ENCODE measurements at regions not wholly inside any gene's neighbourhood (a gene's known extent, or its start where the extent isn't known, plus 50 kb on each side); places are given as distances from the start of the nearest gene placed in this dataset.

GRCh38 chr6:4588581-4588980 is 187.6 kb upstream of the CDYL start:
- H3K4me1 ChIP-seq (ENCODE audit: control insufficient read depth in 1 of 2, insufficient read depth in 2 of 2, low read length in 2 of 2): peaks cover 16 to 17% of the 10 kb centered on the region in 2 experiments
- no peaks in the 10 kb centered on the region for H3K27me3 ChIP-seq (ENCODE audit: insufficient read depth, low read length)
- H3K9ac ChIP-seq (ENCODE audit: low read length): no peak overlapping the region
- H3K14ac ChIP-seq (ENCODE audit: low read length): no peak overlapping the region
- H3K36me3 ChIP-seq (ENCODE audit: control insufficient read depth in 1 of 2, insufficient read depth in 2 of 2, low read length in 2 of 2): no peaks in the 10 kb centered on the region
- no peak overlapping the region for H3K4ac ChIP-seq (ENCODE audit: low read depth, low read length)
- WGBS (ENCODE audit: extremely low coverage, insufficient coverage, insufficient read length): no CpG with 5 or more reads among the region's 7 CpGs
- no peak overlapping the region for H4K8ac ChIP-seq (ENCODE audit: low read depth, low read length)
- H3K4me3 ChIP-seq (ENCODE audit: low read depth, low read length): peak overlapping the region; percentile 38
- no peaks in the 10 kb centered on the region for H3K79me2 ChIP-seq (ENCODE audit: control insufficient read depth, insufficient read depth, low read length, poor library complexity)
- no peak overlapping the region for H3K27ac ChIP-seq (ENCODE audit: low read depth, low read length)
- H2BK5ac ChIP-seq (ENCODE audit: low read depth, low read length, poor library complexity): no peak overlapping the region
- no peak overlapping the region for H4K12ac ChIP-seq (ENCODE audit: low read depth, low read length)
- H2BK120ac ChIP-seq (ENCODE audit: insufficient read depth, low read length, poor library complexity): no peak overlapping the region
- no peak overlapping the region for H2AK5ac ChIP-seq (ENCODE audit: low read length)
- H3K23ac ChIP-seq (ENCODE audit: low read length): no peak overlapping the region
- DNase-seq: no peak
- no peak overlapping the region for H2BK12ac ChIP-seq (ENCODE audit: low read length)
- no peak overlapping the region for H2AFZ ChIP-seq (ENCODE audit: insufficient read depth, low read length, poor library complexity)
- H3K18ac ChIP-seq (ENCODE audit: low read length): no peak overlapping the region
- no peak overlapping the region for H3K4me2 ChIP-seq (ENCODE audit: low read length)
- H4K91ac ChIP-seq (ENCODE audit: low read depth, low read length): no peak overlapping the region
- H3K79me1 ChIP-seq (ENCODE audit: low read length): peaks cover 19% of the 10 kb centered on the region
- no peaks in the 10 kb centered on the region for H3K9me3 ChIP-seq (ENCODE audit: insufficient read depth, low read depth, low read length)

GRCh38 chr6:4588163-4588562 is 188.0 kb upstream of the CDYL start:
- Histone ChIP-seq H3K18ac (ENCODE audit: low read length) (no peak overlapping the region), H3K4ac (ENCODE audit: low read depth, low read length) (no peak overlapping the region), H3K4me2 (ENCODE audit: low read length) (no peak overlapping the region), H2AK5ac (ENCODE audit: low read length) (no peak overlapping the region), H3K14ac (ENCODE audit: low read length) (no peak overlapping the region), H3K27me3 (ENCODE audit: insufficient read depth, low read length) (no peaks in the 10 kb centered on the region), H3K36me3 (ENCODE audit: control insufficient read depth in 1 of 2, insufficient read depth in 2 of 2, low read length in 2 of 2) (no peaks in the 10 kb centered on the region), H2BK5ac (ENCODE audit: low read depth, low read length, poor library complexity) (no peak overlapping the region), H2BK12ac (ENCODE audit: low read length) (no peak overlapping the region), H2BK120ac (ENCODE audit: insufficient read depth, low read length, poor library complexity) (no peak overlapping the region), H3K9ac (ENCODE audit: low read length) (no peak overlapping the region), H4K8ac (ENCODE audit: low read depth, low read length) (no peak overlapping the region), H4K91ac (ENCODE audit: low read depth, low read length) (peak overlapping the region; percentile 14), H3K79me1 (ENCODE audit: low read length) (peaks cover 19% of the 10 kb centered on the region), H3K4me1 (ENCODE audit: control insufficient read depth in 1 of 2, insufficient read depth in 2 of 2, low read length in 2 of 2) (peaks cover 16 to 21% of the 10 kb centered on the region in 2 experiments), H4K12ac (ENCODE audit: low read depth, low read length) (no peak overlapping the region), H3K4me3 (ENCODE audit: low read depth, low read length) (no peak overlapping the region), H3K27ac (ENCODE audit: low read depth, low read length) (no peak overlapping the region), H3K79me2 (ENCODE audit: control insufficient read depth, insufficient read depth, low read length, poor library complexity) (no peaks in the 10 kb centered on the region), H3K23ac (ENCODE audit: low read length) (no peak overlapping the region), H2AFZ (ENCODE audit: insufficient read depth, low read length, poor library complexity) (no peak overlapping the region), H3K9me3 (ENCODE audit: insufficient read depth, low read depth, low read length) (no peaks in the 10 kb centered on the region)
- 100% methylated on average over 3 of the region's 5 CpGs for WGBS (ENCODE audit: extremely low coverage, insufficient coverage, insufficient read length)
- DNase-seq: no peak

GRCh38 chr6:4587171-4587570 is 189.0 kb upstream of the CDYL start:
- no peak overlapping the region for H4K12ac ChIP-seq (ENCODE audit: low read depth, low read length)
- peak; percentile 17 to 54 for DNase-seq
- H3K4ac ChIP-seq (ENCODE audit: low read depth, low read length): no peak overlapping the region
- no peak overlapping the region for H3K9ac ChIP-seq (ENCODE audit: low read length)
- H3K79me2 ChIP-seq (ENCODE audit: control insufficient read depth, insufficient read depth, low read length, poor library complexity): peaks cover 2% of the 10 kb centered on the region
- H3K36me3 ChIP-seq (ENCODE audit: control insufficient read depth in 1 of 2, insufficient read depth in 2 of 2, low read length in 2 of 2): no peaks in the 10 kb centered on the region
- H3K9me3 ChIP-seq (ENCODE audit: insufficient read depth, low read depth, low read length): no peaks in the 10 kb centered on the region
- no peak overlapping the region for H2BK120ac ChIP-seq (ENCODE audit: insufficient read depth, low read length, poor library complexity)
- no peak overlapping the region for H3K14ac ChIP-seq (ENCODE audit: low read length)
- H4K91ac ChIP-seq (ENCODE audit: low read depth, low read length): peak overlapping the region; percentile 71
- H3K79me1 ChIP-seq (ENCODE audit: low read length): peaks cover 21% of the 10 kb centered on the region
- no CpG with 5 or more reads among the region's 4 CpGs for WGBS (ENCODE audit: extremely low coverage, insufficient coverage, insufficient read length)
- H3K18ac ChIP-seq (ENCODE audit: low read length): no peak overlapping the region
- H3K4me3 ChIP-seq (ENCODE audit: low read depth, low read length): no peak overlapping the region
- H2BK5ac ChIP-seq (ENCODE audit: low read depth, low read length, poor library complexity): no peak overlapping the region
- no peaks in the 10 kb centered on the region for H3K27me3 ChIP-seq (ENCODE audit: insufficient read depth, low read length)
- no peak overlapping the region for H2AK5ac ChIP-seq (ENCODE audit: low read length)
- peaks cover 17 to 26% of the 10 kb centered on the region in 2 experiments for H3K4me1 ChIP-seq (ENCODE audit: control insufficient read depth in 1 of 2, insufficient read depth in 2 of 2, low read length in 2 of 2)
- no peak overlapping the region for H3K23ac ChIP-seq (ENCODE audit: low read length)
- peak overlapping the region; percentile 89 for H3K27ac ChIP-seq (ENCODE audit: low read depth, low read length)
- peak overlapping the region; percentile 55 for H2BK12ac ChIP-seq (ENCODE audit: low read length)
- no peak overlapping the region for H3K4me2 ChIP-seq (ENCODE audit: low read length)
- H4K8ac ChIP-seq (ENCODE audit: low read depth, low read length): no peak overlapping the region
- no peak overlapping the region for H2AFZ ChIP-seq (ENCODE audit: insufficient read depth, low read length, poor library complexity)

GRCh38 chr6:4586469-4586859 is 189.7 kb upstream of the CDYL start:
- H2BK12ac ChIP-seq (ENCODE audit: low read length): peak overlapping the region; percentile 31
- H3K4me1 ChIP-seq (ENCODE audit: control insufficient read depth in 1 of 2, insufficient read depth in 2 of 2, low read length in 2 of 2): peaks cover 25 to 31% of the 10 kb centered on the region in 2 experiments
- no CpG with 5 or more reads among the region's 3 CpGs for WGBS (ENCODE audit: extremely low coverage, insufficient coverage, insufficient read length)
- no peak overlapping the region for H3K18ac ChIP-seq (ENCODE audit: low read length)
- no peaks in the 10 kb centered on the region for H3K9me3 ChIP-seq (ENCODE audit: insufficient read depth, low read depth, low read length)
- H3K79me2 ChIP-seq (ENCODE audit: control insufficient read depth, insufficient read depth, low read length, poor library complexity): peaks cover 2% of the 10 kb centered on the region
- peak overlapping the region; percentile 95 for H4K91ac ChIP-seq (ENCODE audit: low read depth, low read length)
- peak overlapping the region; percentile 11 for H4K8ac ChIP-seq (ENCODE audit: low read depth, low read length)
- peak overlapping the region; percentile 64 for H2BK5ac ChIP-seq (ENCODE audit: low read depth, low read length, poor library complexity)
- peaks cover 25% of the 10 kb centered on the region for H3K79me1 ChIP-seq (ENCODE audit: low read length)
- H3K14ac ChIP-seq (ENCODE audit: low read length): peak overlapping the region; percentile 3
- no peak overlapping the region for H2AFZ ChIP-seq (ENCODE audit: insufficient read depth, low read length, poor library complexity)
- H3K4ac ChIP-seq (ENCODE audit: low read depth, low read length): peak overlapping the region; percentile 1
- no peak overlapping the region for H4K12ac ChIP-seq (ENCODE audit: low read depth, low read length)
- peak in 1 of 2 donors; percentile 44 for DNase-seq
- H3K4me3 ChIP-seq (ENCODE audit: low read depth, low read length): no peak overlapping the region
- no peaks in the 10 kb centered on the region for H3K27me3 ChIP-seq (ENCODE audit: insufficient read depth, low read length)
- H3K4me2 ChIP-seq (ENCODE audit: low read length): no peak overlapping the region
- no peaks in the 10 kb centered on the region for H3K36me3 ChIP-seq (ENCODE audit: control insufficient read depth in 1 of 2, insufficient read depth in 2 of 2, low read length in 2 of 2)
- H3K27ac ChIP-seq (ENCODE audit: low read depth, low read length): peak overlapping the region; percentile 89
- H3K23ac ChIP-seq (ENCODE audit: low read length): no peak overlapping the region
- peak overlapping the region; percentile 48 for H2AK5ac ChIP-seq (ENCODE audit: low read length)
- H2BK120ac ChIP-seq (ENCODE audit: insufficient read depth, low read length, poor library complexity): peak overlapping the region; percentile 93
- no peak overlapping the region for H3K9ac ChIP-seq (ENCODE audit: low read length)
